ENCODE measurements at regions not wholly inside any gene's neighbourhood (a gene's known extent, or its start where the extent isn't known, plus 50 kb on each side); places are given as distances from the start of the nearest gene placed in this dataset.
"Not testable (repeated sequence)": the region's sequence is repeated elsewhere in the genome, so short reads cannot be mapped to it uniquely, and the experiment has no call there.

- no peak for DNase-seq
Observed at GRCh38 chr1:214854126-214854875, 228.2 kb upstream of the KCNK2 start.

GRCh38 chr1:214856843-214857242 lies 225.7 kb upstream of the KCNK2 start:
- in situ Hi-C loops (cut with MboI; ENCODE audit: low pct_unique_long_range_greater_than_20kb, low sequenced_read_pairs) = no loop called here
- no peak for DNase-seq

More at GRCh38 chr1:214854126-214854875, 228.2 kb upstream of the KCNK2 start:
- in situ Hi-C loops (cut with MboI; ENCODE audit: low pct_unique_long_range_greater_than_20kb, low sequenced_read_pairs) = no loop called here

GRCh38 chr1:214857716-214858115 lies 224.8 kb upstream of the KCNK2 start:
- DNase-seq = no peak

GRCh38 chr1:214859647-214860046 lies 222.9 kb upstream of the KCNK2 start:
- no peak for DNase-seq
- in situ Hi-C loops (cut with MboI; ENCODE audit: low pct_unique_long_range_greater_than_20kb, low sequenced_read_pairs) = no loop called here

More at GRCh38 chr1:214857716-214858115, 224.8 kb upstream of the KCNK2 start:
- in situ Hi-C loops (cut with MboI; ENCODE audit: low pct_unique_long_range_greater_than_20kb, low sequenced_read_pairs) = no loop called here

GRCh38 chr1:214861615-214862014 lies 220.9 kb upstream of the KCNK2 start:
- in situ Hi-C loops (cut with MboI; ENCODE audit: low pct_unique_long_range_greater_than_20kb, low sequenced_read_pairs) = no loop called here
- no peak for DNase-seq

GRCh38 chr1:214862421-214862820 lies 220.1 kb upstream of the KCNK2 start:
- in situ Hi-C loops (cut with MboI; ENCODE audit: low pct_unique_long_range_greater_than_20kb, low sequenced_read_pairs) = no loop called here

GRCh38 chr1:214864896-214865688 lies 217.4 kb upstream of the KCNK2 start:
- in situ Hi-C loops (cut with MboI; ENCODE audit: low pct_unique_long_range_greater_than_20kb, low sequenced_read_pairs) = no loop called here
- DNase-seq = no peak

More at GRCh38 chr1:214862421-214862820, 220.1 kb upstream of the KCNK2 start:
- DNase-seq = no peak

- in situ Hi-C loops (cut with MboI; ENCODE audit: low pct_unique_long_range_greater_than_20kb, low sequenced_read_pairs); DNase-seq: not testable (repeated sequence)
Observed at GRCh38 chr1:214870426-214870825, 212.1 kb upstream of the KCNK2 start.

- DNase-seq = no peak
- in situ Hi-C loops (cut with MboI; ENCODE audit: low pct_unique_long_range_greater_than_20kb, low sequenced_read_pairs) = no loop called here
Observed at GRCh38 chr1:214880956-214881355, 201.6 kb upstream of the KCNK2 start.

- in situ Hi-C loops (cut with MboI; ENCODE audit: low pct_unique_long_range_greater_than_20kb, low sequenced_read_pairs) = no loop called here
- DNase-seq = no peak
Observed at GRCh38 chr1:214882616-214883015, 199.9 kb upstream of the KCNK2 start.

- no peak for DNase-seq
- in situ Hi-C loops (cut with MboI; ENCODE audit: low pct_unique_long_range_greater_than_20kb, low sequenced_read_pairs) = no loop called here
Observed at GRCh38 chr1:214895011-214895600, 187.4 kb upstream of the KCNK2 start.

GRCh38 chr1:214896921-214897320 lies 185.6 kb upstream of the KCNK2 start:
- in situ Hi-C loops (cut with MboI; ENCODE audit: low pct_unique_long_range_greater_than_20kb, low sequenced_read_pairs) = no loop called here
- DNase-seq = no peak

GRCh38 chr1:214897581-214897980 lies 185.0 kb upstream of the KCNK2 start:
- in situ Hi-C loops (cut with MboI; ENCODE audit: low pct_unique_long_range_greater_than_20kb, low sequenced_read_pairs) = no loop called here
- no peak for DNase-seq

GRCh38 chr1:214898161-214898560 lies 184.4 kb upstream of the KCNK2 start:
- in situ Hi-C loops (cut with MboI; ENCODE audit: low pct_unique_long_range_greater_than_20kb, low sequenced_read_pairs) = no loop called here
- DNase-seq = no peak

GRCh38 chr1:214898718-214899117 lies 183.8 kb upstream of the KCNK2 start:
- in situ Hi-C loops (cut with MboI; ENCODE audit: low pct_unique_long_range_greater_than_20kb, low sequenced_read_pairs) = no loop called here
- DNase-seq = no peak

- in situ Hi-C loops (cut with MboI; ENCODE audit: low pct_unique_long_range_greater_than_20kb, low sequenced_read_pairs) = no loop called here
- DNase-seq = no peak
Observed at GRCh38 chr1:214899908-214900460, 182.6 kb upstream of the KCNK2 start.

- no peak for DNase-seq
- in situ Hi-C loops (cut with MboI; ENCODE audit: low pct_unique_long_range_greater_than_20kb, low sequenced_read_pairs) = no loop called here
Observed at GRCh38 chr1:214900590-214900989, 181.9 kb upstream of the KCNK2 start.

- DNase-seq = no peak
- in situ Hi-C loops (cut with MboI; ENCODE audit: low pct_unique_long_range_greater_than_20kb, low sequenced_read_pairs) = no loop called here
Observed at GRCh38 chr1:214901718-214902117, 180.8 kb upstream of the KCNK2 start.

- no peak for DNase-seq
- in situ Hi-C loops (cut with MboI; ENCODE audit: low pct_unique_long_range_greater_than_20kb, low sequenced_read_pairs) = no loop called here
Observed at GRCh38 chr1:214902636-214903320, 179.8 kb upstream of the KCNK2 start.
